Fibroblast of lung (primary cell): ENCODE measurements at regions not wholly inside any gene's neighbourhood (a gene's known extent, or its start where the extent isn't known, plus 50 kb on each side); places are given as distances from the start of the nearest gene placed in this dataset.

Source experiments
- EZH2 ChIP-seq: IDR thresholded peaks from 2 replicates; pipeline ENCODE4 v1.5.1; 2012; ENCODE audit warnings: low read length, control low read depth, mild to moderate bottlenecking; ENCODE audit errors: missing control alignments
- TF ChIP-seq, protein P1 (sequence below), 2 donors: IDR thresholded peaks in 1 of 2; conservative IDR thresholded peaks in 1 of 2; 1 replicate in 1 of 2; 2 replicates in 1 of 2; pipeline ENCODE4 v1.5.1; 2011 to 2012; ENCODE audit warnings: low read length in 2 of 2, control low read depth in 1 of 2, inconsistent platforms in 1 of 2, low read depth in 1 of 2, mild to moderate bottlenecking in 1 of 2

- TF ChIP-seq, protein P1, sequence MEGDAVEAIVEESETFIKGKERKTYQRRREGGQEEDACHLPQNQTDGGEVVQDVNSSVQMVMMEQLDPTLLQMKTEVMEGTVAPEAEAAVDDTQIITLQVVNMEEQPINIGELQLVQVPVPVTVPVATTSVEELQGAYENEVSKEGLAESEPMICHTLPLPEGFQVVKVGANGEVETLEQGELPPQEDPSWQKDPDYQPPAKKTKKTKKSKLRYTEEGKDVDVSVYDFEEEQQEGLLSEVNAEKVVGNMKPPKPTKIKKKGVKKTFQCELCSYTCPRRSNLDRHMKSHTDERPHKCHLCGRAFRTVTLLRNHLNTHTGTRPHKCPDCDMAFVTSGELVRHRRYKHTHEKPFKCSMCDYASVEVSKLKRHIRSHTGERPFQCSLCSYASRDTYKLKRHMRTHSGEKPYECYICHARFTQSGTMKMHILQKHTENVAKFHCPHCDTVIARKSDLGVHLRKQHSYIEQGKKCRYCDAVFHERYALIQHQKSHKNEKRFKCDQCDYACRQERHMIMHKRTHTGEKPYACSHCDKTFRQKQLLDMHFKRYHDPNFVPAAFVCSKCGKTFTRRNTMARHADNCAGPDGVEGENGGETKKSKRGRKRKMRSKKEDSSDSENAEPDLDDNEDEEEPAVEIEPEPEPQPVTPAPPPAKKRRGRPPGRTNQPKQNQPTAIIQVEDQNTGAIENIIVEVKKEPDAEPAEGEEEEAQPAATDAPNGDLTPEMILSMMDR (conservative IDR thresholded peaks at IDR 0.05 in 1 of 2, IDR thresholded peaks at IDR 0.05 in 1 of 2; ENCODE audit: low read depth in 1 of 2, low read length in 2 of 2) = no peak
- TF ChIP-seq EZH2 = no peak
These were observed 76.2 kb upstream of the COX10 start for GRCh38 chr17:13993106-13993505.
